ENCODE measurements at regions not wholly inside any gene's neighbourhood (a gene's known extent, or its start where the extent isn't known, plus 50 kb on each side); places are given as distances from the start of the nearest gene placed in this dataset.
"Not testable (repeated sequence)": the region's sequence is repeated elsewhere in the genome, so short reads cannot be mapped to it uniquely, and the experiment has no call there.

GRCh38 chr4:3874028-3874415 is 107.8 kb downstream of the ADRA2C start:
- no peaks in the 10 kb centered on the region for H4K20me1 ChIP-seq (ENCODE audit: insufficient read depth, low read length, poor library complexity, severe bottlenecking)
- no peak for TF ChIP-seq EZH2phosphoT487 (IDR thresholded peaks at IDR 0.05; ENCODE audit: borderline replicate concordance)
- TF ChIP-seq CTCF (conservative IDR thresholded peaks at IDR 0.05; ENCODE audit: low read length) = no peak
- no peaks in the 10 kb centered on the region for H3F3A ChIP-seq (ENCODE audit: low read depth)
- no peaks in the 10 kb centered on the region for H3K9me2 ChIP-seq (replicated peaks; ENCODE audit: low read depth, low read length)
- no peaks in the 10 kb centered on the region for H3K9me3 ChIP-seq (ENCODE audit: insufficient read depth, low read depth, low read length)
- no peak overlapping the region for H3K4me2 ChIP-seq (ENCODE audit: low read depth, low read length, poor library complexity, severe bottlenecking)
- no peaks in the 10 kb centered on the region for H3K79me2 ChIP-seq (ENCODE audit: insufficient read depth, low read length)
- H3K4me3 ChIP-seq (ENCODE audit: low read length, poor library complexity, severe bottlenecking) = no peak overlapping the region
- H3K27me3 ChIP-seq (ENCODE audit: insufficient read depth, low read length, poor library complexity, severe bottlenecking) = no peaks in the 10 kb centered on the region
- no peaks in the 10 kb centered on the region for H3K36me3 ChIP-seq (ENCODE audit: insufficient read depth, low read length)
- H3K4me1 ChIP-seq (ENCODE audit: insufficient read depth, low read length, poor library complexity, severe bottlenecking) = no peaks in the 10 kb centered on the region
- H3K9ac ChIP-seq (ENCODE audit: low read depth, low read length, poor library complexity, severe bottlenecking) = no peak overlapping the region
- no peak overlapping the region for H2AFZ ChIP-seq (ENCODE audit: low read length)

- no peak for TF ChIP-seq CTCF (conservative IDR thresholded peaks at IDR 0.05; ENCODE audit: low read length)
- no peak for TF ChIP-seq EZH2phosphoT487 (IDR thresholded peaks at IDR 0.05; ENCODE audit: borderline replicate concordance)
- Histone ChIP-seq H3F3A (ENCODE audit: low read depth) (no peaks in the 10 kb centered on the region), H2AFZ (ENCODE audit: low read length) (no peak overlapping the region), H3K9ac (ENCODE audit: low read depth, low read length, poor library complexity, severe bottlenecking) (no peak overlapping the region), H3K9me2 (replicated peaks; ENCODE audit: low read depth, low read length) (no peaks in the 10 kb centered on the region), H3K4me3 (ENCODE audit: low read length, poor library complexity, severe bottlenecking) (no peak overlapping the region), H3K9me3 (ENCODE audit: insufficient read depth, low read depth, low read length) (no peaks in the 10 kb centered on the region), H3K79me2 (ENCODE audit: insufficient read depth, low read length) (no peaks in the 10 kb centered on the region), H3K4me1 (ENCODE audit: insufficient read depth, low read length, poor library complexity, severe bottlenecking) (no peaks in the 10 kb centered on the region), H3K36me3 (ENCODE audit: insufficient read depth, low read length) (no peaks in the 10 kb centered on the region), H3K27me3 (ENCODE audit: insufficient read depth, low read length, poor library complexity, severe bottlenecking) (peaks cover 6% of the 10 kb centered on the region), H4K20me1 (ENCODE audit: insufficient read depth, low read length, poor library complexity, severe bottlenecking) (no peaks in the 10 kb centered on the region), H3K4me2 (ENCODE audit: low read depth, low read length, poor library complexity, severe bottlenecking) (no peak overlapping the region)
These were observed 108.4 kb downstream of the ADRA2C start for GRCh38 chr4:3874525-3875110.

GRCh38 chr4:3875466-3875865 is 109.3 kb downstream of the ADRA2C start:
- H3K4me3 ChIP-seq (ENCODE audit: low read length, poor library complexity, severe bottlenecking) = no peak overlapping the region
- H3K9me3 ChIP-seq (ENCODE audit: insufficient read depth, low read depth, low read length) = no peaks in the 10 kb centered on the region
- no peak overlapping the region for H3K4me2 ChIP-seq (ENCODE audit: low read depth, low read length, poor library complexity, severe bottlenecking)
- H3K9me2 ChIP-seq (replicated peaks; ENCODE audit: low read depth, low read length) = no peaks in the 10 kb centered on the region
- no peak overlapping the region for H2AFZ ChIP-seq (ENCODE audit: low read length)
- no peaks in the 10 kb centered on the region for H3K79me2 ChIP-seq (ENCODE audit: insufficient read depth, low read length)
- H3F3A ChIP-seq (ENCODE audit: low read depth) = no peaks in the 10 kb centered on the region
- no peaks in the 10 kb centered on the region for H3K36me3 ChIP-seq (ENCODE audit: insufficient read depth, low read length)
- no peak for TF ChIP-seq EZH2phosphoT487 (IDR thresholded peaks at IDR 0.05; ENCODE audit: borderline replicate concordance)
- no peak for TF ChIP-seq CTCF (conservative IDR thresholded peaks at IDR 0.05; ENCODE audit: low read length)
- H3K4me1 ChIP-seq (ENCODE audit: insufficient read depth, low read length, poor library complexity, severe bottlenecking) = peaks cover 7% of the 10 kb centered on the region
- no peak overlapping the region for H3K9ac ChIP-seq (ENCODE audit: low read depth, low read length, poor library complexity, severe bottlenecking)
- peaks cover 9% of the 10 kb centered on the region for H3K27me3 ChIP-seq (ENCODE audit: insufficient read depth, low read length, poor library complexity, severe bottlenecking)
- no peaks in the 10 kb centered on the region for H4K20me1 ChIP-seq (ENCODE audit: insufficient read depth, low read length, poor library complexity, severe bottlenecking)

- H3K36me3 ChIP-seq (ENCODE audit: insufficient read depth, low read length); H3F3A ChIP-seq (ENCODE audit: low read depth); H4K20me1 ChIP-seq (ENCODE audit: insufficient read depth, low read length, poor library complexity, severe bottlenecking); H3K9ac ChIP-seq (ENCODE audit: low read depth, low read length, poor library complexity, severe bottlenecking); H2AFZ ChIP-seq (ENCODE audit: low read length); H3K9me2 ChIP-seq (replicated peaks; ENCODE audit: low read depth, low read length); H3K4me2 ChIP-seq (ENCODE audit: low read depth, low read length, poor library complexity, severe bottlenecking); H3K27me3 ChIP-seq (ENCODE audit: insufficient read depth, low read length, poor library complexity, severe bottlenecking); H3K4me3 ChIP-seq (ENCODE audit: low read length, poor library complexity, severe bottlenecking); H3K9me3 ChIP-seq (ENCODE audit: insufficient read depth, low read depth, low read length); H3K79me2 ChIP-seq (ENCODE audit: insufficient read depth, low read length); H3K4me1 ChIP-seq (ENCODE audit: insufficient read depth, low read length, poor library complexity, severe bottlenecking): not testable (repeated sequence)
These were observed 110.1 kb downstream of the ADRA2C start for GRCh38 chr4:3876057-3876845.

All from Loucy (cell line).